Activated B cell treated with CpG ODN at 0.5 μM for 24 hours (primary cell): ENCODE measurements at regions not wholly inside any gene's neighbourhood (a gene's known extent, or its start where the extent isn't known, plus 50 kb on each side); places are given as distances from the start of the nearest gene placed in this dataset.

Source experiments
- ATAC-seq: fragments of 200-7000 bp; cut with Tn5 transposase; one replicate; pipeline ENCODE4 v1.10.0; 2021; ENCODE audit warnings: low read depth, mild to moderate bottlenecking, moderate library complexity
- CTCF ChIA-PET: fragments of 350-600 bp; sonication (Branson Sonifier 250); formaldehyde crosslinking; loops from one replicate; lab custom pipeline; 2021; ENCODE audit warnings: antibody characterized with exemption; lab: Charles Lee
- POLR2A ChIA-PET: fragments of 350-600 bp; sonication (Branson Sonifier 250); formaldehyde crosslinking; loops from one replicate; lab custom pipeline; 2021; ENCODE audit warnings: antibody characterized with exemption; lab: Charles Lee
- DNase-seq: peaks from one replicate; pipeline ENCODE4 v3.0.0; 2022
- H3K27ac Mint-ChIP-seq: one replicate; pipeline ENCODE4 v1.8.0; 2020; ENCODE audit warnings: mixed read lengths
- H3K27me3 Mint-ChIP-seq: one replicate; pipeline ENCODE4 v1.8.0; 2021; ENCODE audit warnings: mixed read lengths
- H3K36me3 Mint-ChIP-seq: one replicate; pipeline ENCODE4 v1.8.0; 2021; ENCODE audit warnings: low read depth, mixed read lengths
- H3K4me1 Mint-ChIP-seq: one replicate; pipeline ENCODE4 v1.8.0; 2021; ENCODE audit warnings: mixed read lengths
- H3K4me3 Mint-ChIP-seq: one replicate; pipeline ENCODE4 v1.8.0; 2020; ENCODE audit warnings: mild to moderate bottlenecking, mixed read lengths
- H3K9me3 Mint-ChIP-seq: one replicate; pipeline ENCODE4 v1.8.0; 2020; ENCODE audit warnings: mixed read lengths
- CTCF ChIP-seq: fragments of 200-600 bp; IDR thresholded peaks from one replicate; pipeline ENCODE4 v1.8.0; 2022; ENCODE audit warnings: antibody characterized with exemption, mild to moderate bottlenecking
- intact Hi-C: fragments of 100-400 bp; cut with micrococcal nuclease; formaldehyde crosslinking; loops from one replicate; pipeline ENCODE4 v1.15.1; 2024

DNA sequence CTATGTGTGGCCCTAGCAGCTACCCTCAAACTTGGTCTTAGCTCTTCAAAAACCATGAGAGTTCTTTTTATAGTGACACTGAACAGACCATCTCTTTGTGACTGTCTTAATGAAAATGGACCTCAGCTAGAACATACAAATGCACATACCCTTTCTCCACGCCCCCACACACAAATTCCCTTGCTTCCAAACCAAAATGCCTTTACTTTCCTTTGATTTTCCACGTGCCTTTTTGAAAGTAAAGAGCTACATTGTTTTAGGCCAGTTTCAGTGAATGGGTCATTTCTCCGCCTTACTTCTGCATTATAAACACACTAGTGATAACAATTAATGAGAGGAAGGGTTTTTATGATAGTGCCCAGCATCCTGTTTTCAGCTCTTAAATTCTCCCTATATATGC is 105.8 kb upstream of the EFNA5 start:
- Mint-ChIP-seq H3K27me3 (no peaks in the 10 kb centered on the region), H3K9me3 (peaks cover 5% of the 10 kb centered on the region), H3K4me3 (no peak overlapping the region), H3K27ac (no peak overlapping the region), H3K36me3 (no peaks in the 10 kb centered on the region), H3K4me1 (no peaks in the 10 kb centered on the region)
- ATAC-seq (no peak), DNase-seq (no peak)
- no peak for TF ChIP-seq CTCF
- ChIA-PET POLR2A (no interaction called here), CTCF (interaction anchor here (0.8 kb wide), 1 partner anchor 22 kb away, joined by 3 read pairs; no protein-coding TSS in a partner anchor)
- intact Hi-C loops: no loop called here

DNA sequence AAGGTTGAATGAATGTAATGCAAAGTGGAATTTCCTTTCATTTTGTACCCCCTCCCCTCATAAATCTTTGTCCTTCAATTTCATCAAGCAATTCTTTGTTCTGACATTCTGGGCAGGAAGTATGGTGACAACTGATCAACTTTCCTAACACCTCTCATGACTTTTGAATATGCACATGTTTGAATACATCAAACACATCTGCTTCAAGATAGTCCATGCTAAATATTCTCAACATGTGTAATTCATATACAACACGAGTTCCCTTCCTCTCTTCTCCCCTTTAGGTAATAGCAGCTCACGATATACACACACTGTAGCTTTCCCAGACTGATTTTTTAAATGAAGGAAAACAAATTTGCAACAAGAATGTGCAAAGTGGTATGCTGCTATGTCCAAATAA is 103.6 kb upstream of the EFNA5 start:
- intact Hi-C loops: no loop called here
- ATAC-seq: no peak
- CTCF ChIA-PET: no interaction called here

GRCh38 chr5:107773479-107773878 is 102.7 kb upstream of the EFNA5 start:
- no peak for TF ChIP-seq CTCF
- H3K9me3 Mint-ChIP-seq: no peaks in the 10 kb centered on the region
- H3K27me3 Mint-ChIP-seq: peaks cover 2% of the 10 kb centered on the region
- no peaks in the 10 kb centered on the region for H3K4me1 Mint-ChIP-seq
- CTCF ChIA-PET: no interaction called here
- intact Hi-C loops: no loop called here
- POLR2A ChIA-PET: no interaction called here
- no peak overlapping the region for H3K27ac Mint-ChIP-seq
- no peak for DNase-seq
- H3K36me3 Mint-ChIP-seq: no peaks in the 10 kb centered on the region
- H3K4me3 Mint-ChIP-seq: no peak overlapping the region
- no peak for ATAC-seq

More for the DNA sequence above, 103.6 kb upstream of the EFNA5 start:
- no peak overlapping the region for H3K27ac Mint-ChIP-seq
- no peaks in the 10 kb centered on the region for H3K36me3 Mint-ChIP-seq
- H3K4me1 Mint-ChIP-seq: no peaks in the 10 kb centered on the region
- H3K4me3 Mint-ChIP-seq: no peak overlapping the region
- POLR2A ChIA-PET: no interaction called here
- peaks cover 2% of the 10 kb centered on the region for H3K27me3 Mint-ChIP-seq
- DNase-seq: no peak
- H3K9me3 Mint-ChIP-seq: no peaks in the 10 kb centered on the region
- TF ChIP-seq CTCF: no peak

DNA sequence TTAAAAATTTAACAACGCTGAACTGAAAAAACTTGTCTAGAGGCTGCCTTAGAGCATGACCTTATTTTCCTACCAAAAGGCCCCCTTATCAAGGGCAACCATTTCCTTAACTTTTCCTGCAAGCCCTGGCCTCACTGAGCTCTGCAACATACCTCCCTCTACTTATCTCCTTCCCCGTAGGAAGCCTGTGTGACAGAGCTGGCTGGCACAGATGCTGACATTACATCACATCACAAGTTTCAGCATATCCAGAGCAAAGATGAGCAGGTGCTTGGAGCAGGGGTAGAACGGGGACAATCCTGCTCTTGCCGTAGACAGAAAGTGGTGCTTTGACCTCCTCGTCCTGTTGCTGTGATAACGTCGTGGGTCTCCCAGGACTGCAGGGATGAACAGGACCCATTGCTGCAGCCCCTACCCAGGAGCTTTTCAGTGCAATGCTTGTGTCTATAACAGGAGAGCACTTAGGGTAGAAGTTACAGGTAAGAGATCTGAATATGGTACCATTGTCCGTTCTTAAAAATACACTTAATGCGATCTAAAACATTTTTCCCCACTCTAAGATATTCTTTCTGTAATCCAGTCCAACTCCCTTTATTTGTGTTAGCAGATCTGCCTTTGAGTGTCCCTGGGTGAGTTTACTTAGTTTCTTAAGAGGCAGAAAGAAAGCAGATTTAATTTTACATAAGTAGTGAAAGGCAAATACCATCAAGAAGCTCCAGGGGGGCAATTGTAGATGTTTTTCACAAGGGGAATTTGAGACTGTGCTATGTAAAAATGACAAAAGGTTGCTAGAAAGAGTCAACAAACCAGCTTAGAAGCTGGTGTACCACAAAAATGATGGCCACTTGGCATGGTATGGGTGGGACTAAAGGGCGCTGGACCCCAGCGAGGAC is 101.9 kb upstream of the EFNA5 start:
- Mint-ChIP-seq H3K9me3 (no peaks in the 10 kb centered on the region), H3K36me3 (no peaks in the 10 kb centered on the region), H3K27ac (no peak overlapping the region), H3K4me3 (no peak overlapping the region), H3K4me1 (no peaks in the 10 kb centered on the region), H3K27me3 (peaks cover 2% of the 10 kb centered on the region)
- POLR2A ChIA-PET: no interaction called here
- CTCF ChIA-PET: no interaction called here
- ATAC-seq (no peak), DNase-seq (no peak)
- intact Hi-C loops: no loop called here
- no peak for TF ChIP-seq CTCF

DNA sequence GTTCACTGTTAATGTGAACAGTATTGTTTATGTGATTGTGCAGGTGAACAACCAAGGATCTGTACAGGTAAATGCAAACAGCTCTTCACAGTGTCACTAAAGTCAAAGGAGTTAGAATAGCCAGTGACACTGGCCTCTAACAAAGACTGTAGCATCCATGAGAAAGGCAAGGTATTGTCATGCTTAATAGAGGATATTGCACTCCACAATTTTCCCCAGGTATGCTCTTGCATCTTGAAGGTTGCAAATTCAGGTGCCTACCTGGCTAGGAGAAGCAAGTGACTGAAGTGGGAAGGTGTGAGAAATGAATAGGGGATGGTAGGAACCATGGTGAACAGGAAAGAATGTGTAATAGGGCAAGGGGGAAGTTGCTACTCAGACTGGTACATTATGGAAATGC is 101.2 kb upstream of the EFNA5 start:
- Mint-ChIP-seq H3K4me3 (no peak overlapping the region), H3K36me3 (no peaks in the 10 kb centered on the region), H3K27me3 (peaks cover 2% of the 10 kb centered on the region), H3K9me3 (no peaks in the 10 kb centered on the region), H3K4me1 (no peaks in the 10 kb centered on the region), H3K27ac (no peak overlapping the region)
- ChIA-PET POLR2A (no interaction called here), CTCF (no interaction called here)
- ATAC-seq: no peak
- intact Hi-C loops: no loop called here
- no peak for TF ChIP-seq CTCF
- no peak for DNase-seq
